Omental fat pad (tissue), 3 donors: ENCODE measurements at regions not wholly inside any gene's neighbourhood (a gene's known extent, or its start where the extent isn't known, plus 50 kb on each side); places are given as distances from the start of the nearest gene placed in this dataset.
"Not testable (repeated sequence)": the region's sequence is repeated elsewhere in the genome, so short reads cannot be mapped to it uniquely, and the experiment has no call there.

Experiments
- ATAC-seq: fragments of 150-250 bp; one replicate; pipeline ENCODE4 v1.9.1; 2016; ENCODE audit warnings: mild to moderate bottlenecking, moderate library complexity; ENCODE audit not compliant: low FRiP score
- DNase-seq: peaks from one replicate; pipeline ENCODE4 v3.0.0-alpha.2; 2019; ENCODE audit warnings: low spot score
- CTCF ChIP-seq, 3 donors: fragments of 450-650 bp; IDR thresholded peaks; one replicate each; pipeline ENCODE4 v1.5.1; 2016 to 2017; ENCODE audit warnings: antibody characterized with exemption in 3 of 3, mild to moderate bottlenecking in 3 of 3, moderate library complexity in 2 of 3

GRCh38 chr1:191498318-191498717, 659.9 kb upstream of the RGS18 start:
- ATAC-seq: no peak
- no peak for DNase-seq
- TF ChIP-seq CTCF (IDR thresholded peaks at IDR 0.05): no peak

- no peak for DNase-seq
- no peak for ATAC-seq
- no peak for TF ChIP-seq CTCF (IDR thresholded peaks at IDR 0.05)
These were observed 659.4 kb upstream of the RGS18 start for GRCh38 chr1:191498825-191499224.

- DNase-seq: no peak
These were observed 653.3 kb upstream of the RGS18 start for GRCh38 chr1:191504999-191505398.

GRCh38 chr1:191508239-191508638, 650.0 kb upstream of the RGS18 start:
- no peak for TF ChIP-seq CTCF (IDR thresholded peaks at IDR 0.05)
- no peak for DNase-seq
- ATAC-seq: no peak

More at GRCh38 chr1:191504999-191505398, 653.3 kb upstream of the RGS18 start:
- no peak for ATAC-seq
- no peak for TF ChIP-seq CTCF (IDR thresholded peaks at IDR 0.05)

GRCh38 chr1:191511480-191511879, 646.8 kb upstream of the RGS18 start:
- DNase-seq, ATAC-seq: not testable (repeated sequence)

GRCh38 chr1:191517826-191518225, 640.4 kb upstream of the RGS18 start:
- no peak for DNase-seq
- no peak for ATAC-seq
- TF ChIP-seq CTCF (IDR thresholded peaks at IDR 0.05): no peak

GRCh38 chr1:191519519-191519918, 638.7 kb upstream of the RGS18 start:
- ATAC-seq (no peak), DNase-seq (no peak)
- TF ChIP-seq CTCF (IDR thresholded peaks at IDR 0.05): no peak

- TF ChIP-seq CTCF (IDR thresholded peaks at IDR 0.05): no peak
- DNase-seq: no peak
- no peak for ATAC-seq
These were observed 637.9 kb upstream of the RGS18 start for GRCh38 chr1:191520345-191520744.

- not testable (repeated sequence) for ATAC-seq, DNase-seq
These were observed 632.3 kb upstream of the RGS18 start for GRCh38 chr1:191525944-191526343.
